ENCODE measurements at regions not wholly inside any gene's neighbourhood (a gene's known extent, or its start where the extent isn't known, plus 50 kb on each side); places are given as distances from the start of the nearest gene placed in this dataset.
A peak's percentile ranks its signal among the peaks of the same experiment; 100 is the strongest.

- no peak for DNase-seq (ENCODE audit: low spot score)
- FAIRE-seq: no peak
Observed at GRCh38 chr2:60657673-60658072, 98.4 kb upstream of the PAPOLG start.

DNA sequence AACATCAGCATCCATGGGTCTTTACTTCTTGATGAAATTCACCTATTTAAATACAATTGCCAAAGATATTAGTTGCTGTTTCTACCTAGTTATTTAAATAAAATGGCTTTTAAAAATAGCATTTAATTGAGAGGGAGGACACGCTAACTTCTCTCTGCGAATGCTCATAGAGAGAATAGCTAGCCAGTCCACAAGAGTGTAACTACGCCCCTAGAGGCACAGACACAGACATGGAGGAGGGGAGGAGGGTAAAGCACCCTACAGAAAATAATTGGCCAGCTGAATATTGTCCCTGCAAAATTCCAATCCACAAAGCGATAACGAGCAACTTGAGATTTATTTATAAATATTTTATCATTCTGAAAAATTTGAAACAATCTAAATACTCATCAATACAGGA lies 97.0 kb upstream of the PAPOLG start:
- DNase-seq (ENCODE audit: low spot score) (no peak), FAIRE-seq (no peak)

- FAIRE-seq: no peak
- no peak for DNase-seq (ENCODE audit: low spot score)
Observed at GRCh38 chr2:60661073-60661738, 94.9 kb upstream of the PAPOLG start.

DNA sequence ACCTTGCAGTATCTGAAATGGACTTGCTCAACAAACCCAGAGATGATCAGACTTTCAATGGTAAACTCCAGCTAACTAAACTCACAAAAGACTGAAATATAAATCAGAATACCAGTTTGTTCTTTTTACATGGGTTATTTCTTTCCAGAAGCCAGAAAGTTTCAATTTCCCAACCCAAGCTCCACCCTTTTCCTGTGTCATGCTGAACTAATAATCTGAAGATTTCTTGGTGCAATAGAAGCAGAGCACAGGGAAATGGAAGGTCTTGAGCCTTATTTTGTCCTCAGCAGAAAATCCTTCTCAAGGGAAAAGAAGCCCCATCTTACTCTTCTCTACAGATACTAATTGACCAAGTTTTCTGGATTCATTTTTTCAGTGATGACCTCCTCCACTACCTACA lies 93.3 kb upstream of the PAPOLG start:
- DNase-seq (ENCODE audit: low spot score): no peak
- FAIRE-seq: no peak

DNA sequence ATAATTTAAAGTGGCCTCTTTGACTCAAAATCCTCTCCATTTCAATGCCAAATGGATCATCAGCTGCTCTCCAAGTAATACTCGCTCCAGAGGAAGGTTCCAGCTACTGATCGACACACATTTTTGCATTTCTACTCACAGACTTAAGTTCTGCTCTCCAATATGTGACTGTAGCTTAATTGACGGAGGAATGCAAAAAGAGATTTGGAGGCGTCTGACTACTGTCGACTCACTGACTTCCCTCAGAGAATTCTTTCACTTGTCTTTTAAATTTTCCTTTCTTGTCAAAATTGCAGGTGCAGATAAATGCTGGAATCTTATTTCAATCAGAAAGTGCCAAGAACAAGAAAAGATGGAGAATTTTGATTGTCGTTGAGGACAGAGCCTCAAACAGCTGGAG lies 84.1 kb upstream of the PAPOLG start:
- DNase-seq (ENCODE audit: low spot score) (no peak), FAIRE-seq (no peak)

DNA sequence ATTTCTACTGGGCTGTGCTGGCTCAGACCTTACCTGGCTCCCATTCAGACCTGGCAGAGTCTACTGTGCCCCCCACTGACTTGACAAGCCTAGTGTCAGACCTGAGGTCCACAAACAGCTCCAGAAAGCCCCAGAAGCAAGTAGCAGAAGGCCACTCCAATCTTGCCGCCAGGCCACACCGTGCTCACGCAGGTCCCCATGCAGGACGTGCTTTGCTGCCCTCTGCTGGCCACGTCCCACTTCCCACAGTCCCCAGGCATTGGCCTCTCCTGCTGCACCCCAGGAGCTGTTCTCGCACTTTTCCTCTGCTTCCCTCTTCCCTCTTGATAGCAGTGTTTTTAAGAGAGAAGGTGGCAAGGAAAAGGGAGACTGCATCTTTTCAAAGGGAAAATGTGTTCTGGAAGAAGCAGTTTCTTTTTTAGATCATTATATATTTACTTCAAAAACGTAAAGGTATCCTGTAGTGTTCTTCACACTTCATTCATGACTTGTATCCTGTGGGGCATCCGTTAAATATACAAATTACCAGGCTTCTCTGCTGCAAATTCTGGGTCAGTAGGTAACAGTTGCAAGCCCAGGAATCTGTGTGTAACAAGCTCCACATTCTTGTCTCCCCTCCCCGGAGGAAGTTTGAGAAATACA lies 81.4 kb upstream of the PAPOLG start:
- DNase-seq (ENCODE audit: low spot score): peak; percentile 22
- no peak for FAIRE-seq

GRCh38 chr2:60675301-60675700 lies 80.8 kb upstream of the PAPOLG start:
- DNase-seq (ENCODE audit: low spot score) (no peak), FAIRE-seq (no peak)

DNA sequence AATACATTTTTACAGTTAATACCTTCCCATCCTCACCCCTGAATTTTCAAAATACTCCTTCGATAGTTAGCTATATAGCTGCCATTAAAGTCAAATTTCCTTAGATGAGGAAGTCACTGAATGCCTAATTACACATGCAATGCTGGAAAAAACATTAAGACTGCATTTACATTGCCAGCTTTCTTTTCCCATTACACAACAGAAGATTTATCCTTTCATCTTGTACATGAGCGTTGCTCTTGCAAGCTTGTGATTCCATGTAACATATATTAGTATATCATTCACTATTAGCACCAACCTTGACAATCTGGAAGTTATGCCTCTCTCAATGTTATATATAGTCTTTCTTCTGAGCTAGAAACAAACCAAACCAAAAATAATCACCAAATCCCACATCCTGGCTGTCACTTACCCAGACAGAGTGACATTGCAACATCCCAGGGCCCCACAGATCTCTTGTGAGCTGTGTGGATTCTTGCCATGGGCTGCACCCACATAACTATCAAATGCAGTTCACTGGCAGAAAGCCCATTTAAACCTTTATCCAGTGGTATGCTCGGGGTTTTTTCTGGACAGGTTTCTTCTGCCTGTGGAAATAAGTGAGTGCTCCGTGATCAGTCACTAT lies 79.2 kb upstream of the PAPOLG start:
- FAIRE-seq: no peak
- DNase-seq (ENCODE audit: low spot score): no peak

GRCh38 chr2:60677356-60677755 lies 78.7 kb upstream of the PAPOLG start:
- FAIRE-seq (no peak), DNase-seq (ENCODE audit: low spot score) (no peak)

DNA sequence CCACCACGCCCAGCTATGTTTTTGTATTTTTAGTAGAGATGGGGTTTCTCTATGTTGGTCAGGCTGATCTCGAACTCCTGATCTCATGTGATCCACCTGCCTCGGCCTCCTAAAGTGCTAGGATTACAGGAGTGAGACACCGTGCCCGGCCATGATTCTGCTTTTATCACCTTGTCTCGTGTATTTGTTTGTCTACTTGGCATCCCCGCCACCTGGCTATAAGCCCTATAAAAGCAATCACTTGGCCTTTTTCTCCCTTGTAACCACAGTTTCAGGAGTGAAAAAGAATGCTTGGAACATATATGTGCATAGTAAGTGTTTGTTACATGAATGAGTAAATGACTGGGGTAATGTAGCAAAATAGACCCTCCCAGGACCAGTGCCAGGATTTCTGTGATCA lies 77.5 kb upstream of the PAPOLG start:
- no peak for DNase-seq (ENCODE audit: low spot score)
- FAIRE-seq: no peak

DNA sequence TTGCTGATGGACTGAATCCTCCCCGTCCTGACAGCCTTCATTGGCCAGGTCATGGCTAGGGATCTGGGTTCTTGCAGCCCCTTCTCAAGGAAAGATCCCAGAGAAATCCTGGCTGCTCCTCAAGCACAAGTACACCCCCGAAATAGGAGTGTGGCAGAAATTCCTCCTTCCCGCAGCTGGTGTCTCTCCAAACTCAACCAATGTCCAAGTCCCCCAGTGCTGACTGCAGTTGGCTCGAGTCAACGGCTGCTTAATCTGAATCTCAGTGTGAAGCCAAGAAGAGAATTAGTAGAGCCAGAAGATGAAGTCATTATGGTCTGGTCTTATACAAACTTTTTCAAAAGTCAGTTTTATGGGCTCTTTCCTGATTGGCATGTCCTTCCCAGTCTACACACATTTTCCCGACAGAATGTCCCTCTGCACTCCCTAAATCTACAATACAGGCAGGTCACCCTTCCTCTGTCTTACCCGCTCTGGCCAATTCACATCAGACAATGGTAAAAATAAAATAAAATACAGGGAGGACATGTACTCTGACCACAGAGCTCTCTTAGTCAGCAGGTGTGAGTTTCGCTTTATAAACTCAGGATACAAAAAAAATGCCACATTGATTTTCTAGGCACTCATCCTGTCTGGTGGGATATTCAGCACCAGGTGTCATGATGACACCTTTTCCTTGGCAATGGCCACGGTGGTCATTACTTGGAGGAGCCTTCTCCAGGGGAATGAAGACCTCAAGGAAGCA lies 76.9 kb upstream of the PAPOLG start:
- FAIRE-seq (no peak), DNase-seq (ENCODE audit: low spot score) (no peak)

GRCh38 chr2:60693551-60693950 lies 62.5 kb upstream of the PAPOLG start:
- FAIRE-seq: no peak

GRCh38 chr2:60695793-60696192 lies 60.3 kb upstream of the PAPOLG start:
- FAIRE-seq (no peak), DNase-seq (ENCODE audit: low spot score) (no peak)

More at GRCh38 chr2:60693551-60693950, 62.5 kb upstream of the PAPOLG start:
- no peak for DNase-seq (ENCODE audit: low spot score)

GRCh38 chr2:60699617-60700016 lies 56.5 kb upstream of the PAPOLG start:
- FAIRE-seq (no peak), DNase-seq (ENCODE audit: low spot score) (no peak)

DNA sequence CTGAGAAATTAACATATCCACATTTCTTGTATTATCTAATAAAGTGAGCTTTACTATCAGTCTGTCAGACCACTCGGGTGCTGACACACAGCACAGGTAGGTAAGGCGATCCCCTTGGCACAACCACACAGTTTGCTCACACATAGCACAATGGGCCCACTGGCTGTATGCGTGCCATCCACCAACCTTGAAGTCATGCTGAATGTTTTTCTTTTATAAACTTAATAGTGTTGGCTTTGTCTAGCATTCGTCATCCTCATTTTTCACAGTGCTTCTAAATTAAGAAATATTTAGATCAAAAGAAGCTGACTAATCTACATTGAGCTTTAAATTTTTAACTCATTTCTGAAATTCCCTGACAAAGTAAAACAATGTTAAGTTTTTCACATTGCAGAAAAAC lies 50.0 kb upstream of the PAPOLG start:
- FAIRE-seq (no peak), DNase-seq (ENCODE audit: low spot score) (no peak)

All from RCC 7860 (cell line).